ENCODE measurements at regions not wholly inside any gene's neighbourhood (a gene's known extent, or its start where the extent isn't known, plus 50 kb on each side); places are given as distances from the start of the nearest gene placed in this dataset.

GRCh38 chr6:95084867-95085266 lies 492.5 kb upstream of the MANEA start:
- no peak for TF ChIP-seq POLR2AphosphoS5 (IDR thresholded peaks at IDR 0.05; ENCODE audit: low read depth, low read length)
- no peak for TF ChIP-seq REST (IDR thresholded peaks at IDR 0.05; ENCODE audit: insufficient read depth in 1 of 2, low read depth in 2 of 2, low read length in 2 of 2)
- TF ChIP-seq FOXP2 (optimal IDR thresholded peaks at IDR 0.05; ENCODE audit: borderline replicate concordance, extremely low read depth, extremely low read length, insufficient read depth): no peak

GRCh38 chr6:95087394-95088097 lies 489.8 kb upstream of the MANEA start:
- TF ChIP-seq POLR2AphosphoS5 (IDR thresholded peaks at IDR 0.05; ENCODE audit: low read depth, low read length) (no peak), SIN3A (IDR thresholded peaks at IDR 0.05; ENCODE audit: borderline replicate concordance, insufficient read depth, low read length) (peak; percentile 70; the same call in 1 of the 2 replicates), REST (IDR thresholded peaks at IDR 0.05; ENCODE audit: insufficient read depth in 1 of 2, low read depth in 2 of 2, low read length in 2 of 2) (0 out of 4 replicates have a peak, but pooled peaks of 1 of the 2 experiments have one; percentile 17)

- TF ChIP-seq REST (IDR thresholded peaks at IDR 0.05; ENCODE audit: insufficient read depth in 1 of 2, low read depth in 2 of 2, low read length in 2 of 2): no peak
- no peak for TF ChIP-seq POLR2AphosphoS5 (IDR thresholded peaks at IDR 0.05; ENCODE audit: low read depth, low read length)
- TF ChIP-seq TAF1 (IDR thresholded peaks at IDR 0.05; ENCODE audit: borderline replicate concordance, insufficient read depth, low read length): no peak
- no peak for TF ChIP-seq SIN3A (IDR thresholded peaks at IDR 0.05; ENCODE audit: borderline replicate concordance, insufficient read depth, low read length)
- TF ChIP-seq FOXP2 (optimal IDR thresholded peaks at IDR 0.05; ENCODE audit: borderline replicate concordance, extremely low read depth, extremely low read length, insufficient read depth): no peak
Measured at GRCh38 chr6:95091823-95092436, 485.4 kb upstream of the MANEA start.

- TF ChIP-seq POLR2AphosphoS5 (IDR thresholded peaks at IDR 0.05; ENCODE audit: low read depth, low read length) (no peak), SIN3A (IDR thresholded peaks at IDR 0.05; ENCODE audit: borderline replicate concordance, insufficient read depth, low read length) (no peak), TAF1 (IDR thresholded peaks at IDR 0.05; ENCODE audit: borderline replicate concordance, insufficient read depth, low read length) (no peak), REST (IDR thresholded peaks at IDR 0.05; ENCODE audit: insufficient read depth in 1 of 2, low read depth in 2 of 2, low read length in 2 of 2) (no peak), FOXP2 (optimal IDR thresholded peaks at IDR 0.05; ENCODE audit: borderline replicate concordance, extremely low read depth, extremely low read length, insufficient read depth) (no peak)
Measured at GRCh38 chr6:95093154-95093553, 484.2 kb upstream of the MANEA start.
